Ecto neural progenitor cell (in vitro differentiated cells): ENCODE measurements at regions not wholly inside any gene's neighbourhood (a gene's known extent, or its start where the extent isn't known, plus 50 kb on each side); places are given as distances from the start of the nearest gene placed in this dataset.
"Not testable (repeated sequence)": the region's sequence is repeated elsewhere in the genome, so short reads cannot be mapped to it uniquely, and the experiment has no call there.

Source experiments
- DNase-seq: peaks from one replicate; pipeline ENCODE4 v3.0.0-alpha.2; 2018; ENCODE audit warnings: low spot score

DNA sequence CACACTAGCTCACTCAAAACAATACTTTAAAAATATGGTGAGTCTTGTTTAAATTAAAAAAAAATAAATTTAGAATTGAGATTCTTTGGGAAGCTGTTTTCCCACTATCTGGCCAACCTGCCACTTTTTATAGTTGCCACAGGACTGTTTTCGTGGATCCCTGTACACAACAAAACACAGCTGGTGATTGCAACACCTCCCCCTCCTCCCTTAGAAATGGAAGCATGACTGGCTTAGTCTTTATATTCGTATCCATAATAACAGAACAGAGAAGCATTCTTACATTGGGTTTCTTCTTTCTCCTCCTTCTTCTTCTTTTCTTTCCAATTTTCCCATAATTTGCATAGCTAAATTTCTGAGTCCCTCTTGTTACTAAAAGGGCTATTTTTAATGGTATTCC, 79.5 kb upstream of the GJB6 start:
- no peak for DNase-seq

GRCh38 chr13:20311022-20311421, 78.9 kb upstream of the GJB6 start:
- no peak for DNase-seq

GRCh38 chr13:20306039-20306438, 73.9 kb upstream of the GJB6 start:
- DNase-seq, result no peak

DNA sequence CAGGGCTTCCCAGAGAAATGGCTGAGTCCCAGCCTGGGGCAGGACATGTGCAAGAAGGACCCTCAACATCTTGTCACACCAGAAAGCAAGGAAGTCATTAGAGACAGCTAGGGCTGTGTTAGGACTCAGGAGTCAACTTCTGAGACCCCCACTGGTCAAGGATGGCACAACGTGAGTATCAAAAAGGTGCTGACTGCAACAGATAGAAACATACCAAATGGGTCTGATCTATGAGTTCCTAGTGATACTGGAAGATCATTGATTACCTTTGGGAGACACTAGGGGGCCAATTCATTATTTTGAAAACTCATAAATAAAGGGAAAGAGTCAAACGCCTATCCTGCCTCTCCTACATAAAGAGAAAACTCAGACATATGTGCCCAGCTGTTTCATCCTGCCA, 73.5 kb upstream of the GJB6 start:
- DNase-seq, result no peak

DNA sequence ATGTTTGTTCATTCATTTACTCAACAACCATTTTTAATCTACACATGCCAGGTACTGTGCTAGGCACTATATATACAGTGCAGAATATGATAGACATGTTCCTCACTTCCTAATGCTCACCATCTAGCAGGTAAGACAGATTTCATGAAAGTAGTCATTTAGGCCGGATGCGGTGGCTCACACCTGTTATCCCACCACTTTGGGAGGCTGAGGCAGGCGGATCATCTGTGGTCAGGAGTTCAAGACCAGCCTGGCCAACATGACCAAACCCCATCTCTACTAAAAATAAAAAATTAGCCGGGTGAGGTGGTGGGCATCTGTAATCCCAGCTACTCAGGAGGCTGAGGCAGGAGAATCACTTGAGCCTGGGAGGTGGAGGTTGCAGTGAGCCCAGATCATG, 71.9 kb upstream of the GJB6 start:
- not testable (repeated sequence) for DNase-seq

DNA sequence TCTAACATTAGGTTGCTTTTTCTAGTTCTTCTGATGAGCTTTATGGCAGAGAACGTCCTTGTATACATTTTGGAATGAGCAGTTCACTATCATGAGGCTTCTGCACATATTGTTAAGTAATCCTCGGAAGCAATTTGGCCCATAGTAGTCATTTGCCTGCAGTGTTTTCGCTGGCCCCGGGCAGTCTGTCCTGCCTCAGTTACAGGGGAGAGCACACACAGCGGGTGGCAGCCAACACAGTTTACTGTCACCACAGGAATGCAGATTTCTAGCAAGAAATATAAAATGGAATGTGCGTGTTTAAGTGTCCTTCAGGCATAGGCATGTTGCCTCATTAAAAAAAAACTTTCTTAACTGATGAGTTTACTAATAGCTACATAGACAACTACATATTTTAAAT, 71.5 kb upstream of the GJB6 start:
- no peak for DNase-seq

GRCh38 chr13:20301403-20302071, 69.4 kb upstream of the GJB6 start:
- DNase-seq, result peak; percentile 54

GRCh38 chr13:20301015-20301402, 68.9 kb upstream of the GJB6 start:
- no peak for DNase-seq

GRCh38 chr13:20297181-20297580, 65.1 kb upstream of the GJB6 start:
- no peak for DNase-seq

DNA sequence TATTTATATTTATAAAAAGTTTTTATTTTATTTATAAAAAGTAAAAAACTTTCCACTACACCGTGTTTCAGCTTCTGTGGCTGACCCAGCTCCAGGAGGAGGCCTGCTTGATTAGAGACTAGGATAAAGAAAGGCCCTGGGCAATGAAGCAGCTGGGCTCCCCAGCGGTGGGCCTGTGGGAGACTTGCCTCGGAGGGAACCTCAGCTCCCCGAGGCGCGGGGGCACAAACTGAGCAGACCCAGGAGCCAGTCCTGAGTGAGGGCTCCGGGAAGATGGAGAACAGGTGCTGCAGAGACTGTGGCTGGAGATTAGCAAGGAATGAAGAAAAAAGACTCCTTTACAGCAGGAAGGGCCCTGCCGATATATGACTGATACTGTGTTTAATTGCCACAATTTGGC, 63.8 kb upstream of the GJB6 start:
- DNase-seq, result no peak

- no peak for DNase-seq
Observed at GRCh38 chr13:20294497-20294896, 62.4 kb upstream of the GJB6 start.

GRCh38 chr13:20292301-20292700, 60.2 kb upstream of the GJB6 start:
- not testable (repeated sequence) for DNase-seq

DNA sequence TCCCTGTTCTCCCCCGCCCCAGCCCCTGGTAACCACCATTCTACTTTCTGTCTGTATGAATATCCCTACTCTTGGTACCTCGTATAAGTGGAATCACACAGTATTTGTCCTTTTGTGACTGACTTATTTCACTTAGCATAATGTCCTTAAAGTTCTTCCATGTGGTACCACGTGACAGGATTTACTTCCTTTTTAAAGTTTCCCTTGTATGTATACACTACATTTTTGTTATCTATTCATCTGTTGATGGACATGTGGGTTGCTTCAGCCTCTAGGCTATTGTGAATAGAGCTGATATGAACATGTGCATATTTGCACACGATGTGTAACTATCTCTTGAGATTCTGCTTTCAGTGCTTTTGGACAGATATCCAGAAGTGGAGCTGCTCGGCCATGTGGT, 59.6 kb upstream of the GJB6 start:
- DNase-seq, result no peak

DNA sequence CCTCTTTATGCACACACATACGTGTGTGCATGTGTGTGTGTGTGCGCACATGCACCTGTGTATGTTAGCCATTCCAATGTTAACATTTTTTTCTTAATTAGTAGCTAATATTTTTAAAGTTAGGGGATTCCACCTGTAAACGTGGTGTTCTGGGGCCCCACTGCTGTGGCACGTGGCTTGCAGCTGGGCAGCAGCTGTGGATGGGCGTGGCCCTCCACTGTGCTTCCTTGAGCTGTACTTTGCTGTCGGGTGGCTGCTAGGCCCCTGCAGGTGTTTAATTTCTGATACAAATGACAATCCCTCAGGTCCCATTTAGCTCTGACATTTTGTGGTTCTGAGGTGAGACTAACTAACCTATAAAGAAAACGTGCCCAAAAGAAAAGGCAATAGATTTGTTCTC, 58.9 kb upstream of the GJB6 start:
- no peak for DNase-seq

GRCh38 chr13:20288561-20288960, 56.4 kb upstream of the GJB6 start:
- no peak for DNase-seq

- no peak for DNase-seq
Observed at GRCh38 chr13:20287976-20288375, 55.9 kb upstream of the GJB6 start.

GRCh38 chr13:20285530-20285929, 53.4 kb upstream of the GJB6 start:
- no peak for DNase-seq
